ENCODE measurements at regions not wholly inside any gene's neighbourhood (a gene's known extent, or its start where the extent isn't known, plus 50 kb on each side); places are given as distances from the start of the nearest gene placed in this dataset.

DNA sequence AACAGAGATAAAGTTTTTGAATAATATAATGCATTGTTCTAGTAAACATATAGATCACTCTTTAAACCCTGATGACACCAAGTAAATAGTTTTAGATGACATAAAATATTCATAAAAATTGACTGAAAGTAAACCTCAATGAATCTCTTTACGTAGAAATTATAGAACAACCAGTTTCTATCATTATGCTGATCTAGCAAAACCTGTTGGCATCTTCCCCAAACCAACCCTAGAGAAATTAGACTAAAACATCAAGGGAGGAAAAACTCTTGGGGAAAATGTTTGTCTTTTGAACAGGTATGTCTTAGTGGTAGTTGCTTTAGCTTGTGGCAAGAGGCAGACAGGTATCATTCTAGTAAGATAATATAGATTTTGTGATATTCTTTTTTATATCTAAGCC is 747.0 kb upstream of the CDH6 start:
- TF ChIP-seq CTCF (IDR thresholded peaks at IDR 0.05; ENCODE audit: control extremely low read depth in 1 of 3, insufficient read depth in 1 of 3, low read depth in 1 of 3, low read length in 3 of 3), result no peak
- no peak for TF ChIP-seq CHD2 (IDR thresholded peaks at IDR 0.05; ENCODE audit: low read length)
- no peak for TF ChIP-seq SIRT6 (IDR thresholded peaks at IDR 0.05; ENCODE audit: low read length)
- no peak for TF ChIP-seq EZH2 (IDR thresholded peaks at IDR 0.05; ENCODE audit: low read depth, low read length, severe bottlenecking)
- TF ChIP-seq, protein P1, sequence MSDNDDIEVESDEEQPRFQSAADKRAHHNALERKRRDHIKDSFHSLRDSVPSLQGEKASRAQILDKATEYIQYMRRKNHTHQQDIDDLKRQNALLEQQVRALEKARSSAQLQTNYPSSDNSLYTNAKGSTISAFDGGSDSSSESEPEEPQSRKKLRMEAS (IDR thresholded peaks at IDR 0.05), result no peak

Data from H1 (cell line).